A673 (cell line): ENCODE measurements at regions not wholly inside any gene's neighbourhood (a gene's known extent, or its start where the extent isn't known, plus 50 kb on each side); places are given as distances from the start of the nearest gene placed in this dataset.

Source experiments
- BruUV-seq: library from RNA; stranded (reverse); fragments of 400-500 nt; replicated peaks from 2 replicates; lab custom pipeline; 2021; lab: Mats Ljungman, UMichigan
- CTCF ChIA-PET: fragments of 300-600 bp; sonication (Branson Sonifier 250); formaldehyde crosslinking; loops from one replicate; lab custom pipeline; 2022; ENCODE audit warnings: antibody characterized with exemption; lab: Charles Lee
- POLR2A ChIA-PET: fragments of 300-600 bp; sonication (Branson Sonifier 250); formaldehyde crosslinking; loops from one replicate; lab custom pipeline; 2022; ENCODE audit warnings: antibody characterized with exemption; ENCODE audit not compliant: low non-redundant PET; lab: Charles Lee
- DNase-seq: peaks from one replicate; pipeline ENCODE4 v3.0.0-alpha.2; 2015; ENCODE audit warnings: low spot score
- H3K27ac ChIP-seq: fragments of 200-600 bp; sonication (generic); 2 replicates; pipeline ENCODE4 v1.5.1; 2016; ENCODE audit warnings: mixed run types, low read depth, mild to moderate bottlenecking, mixed read lengths, antibody characterized with exemption, low read length; ENCODE audit not compliant: poor library complexity, severe bottlenecking
- H3K27me3 ChIP-seq: fragments of 200-600 bp; sonication (generic); replicated peaks from 2 replicates; pipeline ENCODE4 v1.6.1; 2017; ENCODE audit warnings: mixed run types, low read depth, mild to moderate bottlenecking, mixed read lengths, antibody characterized with exemption, low read length; ENCODE audit not compliant: insufficient read depth, poor library complexity
- H3K36me3 ChIP-seq: fragments of 200-600 bp; sonication (generic); 2 replicates; pipeline ENCODE4 v1.6.1; 2016; ENCODE audit warnings: mixed run types, mild to moderate bottlenecking, mixed read lengths, antibody characterized with exemption, low read length; ENCODE audit not compliant: insufficient read depth, poor library complexity, severe bottlenecking
- H3K4me1 ChIP-seq: fragments of 200-600 bp; sonication (generic); 2 replicates; pipeline ENCODE4 v1.6.1; 2017; ENCODE audit warnings: mixed run types, mild to moderate bottlenecking, mixed read lengths, antibody characterized with exemption, low read length; ENCODE audit not compliant: insufficient read depth, poor library complexity, severe bottlenecking
- H3K4me3 ChIP-seq: fragments of 200-600 bp; sonication (generic); 2 replicates; pipeline ENCODE4 v1.5.1; 2016; ENCODE audit warnings: low read depth, mixed run types, mild to moderate bottlenecking, mixed read lengths, low read length; ENCODE audit not compliant: poor library complexity, severe bottlenecking
- H3K9me3 ChIP-seq: fragments of 200-600 bp; sonication (generic); 2 replicates; pipeline ENCODE4 v1.6.1; 2016; ENCODE audit warnings: mixed run types, low read depth, mild to moderate bottlenecking, mixed read lengths, antibody characterized with exemption, low read length; ENCODE audit not compliant: poor library complexity, severe bottlenecking
- EZH2 ChIP-seq: fragments of 200-600 bp; sonication (generic); IDR thresholded peaks from 2 replicates; pipeline ENCODE4 v1.6.1; 2017; ENCODE audit warnings: borderline replicate concordance, low read depth, mild to moderate bottlenecking, mixed read lengths, antibody characterized with exemption, low read length; ENCODE audit not compliant: poor library complexity, severe bottlenecking
- intact Hi-C: fragments of 100-400 bp; cut with micrococcal nuclease; formaldehyde crosslinking; loops from one replicate; pipeline ENCODE4 v1.10.0; 2022; ENCODE audit not compliant: unreplicated experiment
- TF ChIP-seq, protein P1 (sequence below): fragments of 300-800, 200-600 bp; sonication (generic); conservative IDR thresholded peaks from 2 replicates; pipeline ENCODE4 v1.5.1; 2017; ENCODE audit warnings: low read depth, mild to moderate bottlenecking, antibody characterized with exemption, low read length, moderate library complexity, mixed read lengths

GRCh38 chr2:60175290-60175689 is 378.2 kb downstream of the BCL11A start:
- POLR2A ChIA-PET: no interaction called here

GRCh38 chr2:60174146-60174545 is 379.3 kb downstream of the BCL11A start:
- no peak overlapping the region for H3K4me3 ChIP-seq
- no peak overlapping the region for H3K27ac ChIP-seq
- H3K27me3 ChIP-seq: no peaks in the 10 kb centered on the region
- no peaks in the 10 kb centered on the region for H3K36me3 ChIP-seq
- no peak for DNase-seq
- POLR2A ChIA-PET: no interaction called here
- intact Hi-C loops: no loop called here
- TF ChIP-seq, protein P1, sequence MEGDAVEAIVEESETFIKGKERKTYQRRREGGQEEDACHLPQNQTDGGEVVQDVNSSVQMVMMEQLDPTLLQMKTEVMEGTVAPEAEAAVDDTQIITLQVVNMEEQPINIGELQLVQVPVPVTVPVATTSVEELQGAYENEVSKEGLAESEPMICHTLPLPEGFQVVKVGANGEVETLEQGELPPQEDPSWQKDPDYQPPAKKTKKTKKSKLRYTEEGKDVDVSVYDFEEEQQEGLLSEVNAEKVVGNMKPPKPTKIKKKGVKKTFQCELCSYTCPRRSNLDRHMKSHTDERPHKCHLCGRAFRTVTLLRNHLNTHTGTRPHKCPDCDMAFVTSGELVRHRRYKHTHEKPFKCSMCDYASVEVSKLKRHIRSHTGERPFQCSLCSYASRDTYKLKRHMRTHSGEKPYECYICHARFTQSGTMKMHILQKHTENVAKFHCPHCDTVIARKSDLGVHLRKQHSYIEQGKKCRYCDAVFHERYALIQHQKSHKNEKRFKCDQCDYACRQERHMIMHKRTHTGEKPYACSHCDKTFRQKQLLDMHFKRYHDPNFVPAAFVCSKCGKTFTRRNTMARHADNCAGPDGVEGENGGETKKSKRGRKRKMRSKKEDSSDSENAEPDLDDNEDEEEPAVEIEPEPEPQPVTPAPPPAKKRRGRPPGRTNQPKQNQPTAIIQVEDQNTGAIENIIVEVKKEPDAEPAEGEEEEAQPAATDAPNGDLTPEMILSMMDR: no peak
- no peak for TF ChIP-seq EZH2
- H3K4me1 ChIP-seq: no peaks in the 10 kb centered on the region
- CTCF ChIA-PET: no interaction called here
- no peaks in the 10 kb centered on the region for H3K9me3 ChIP-seq
- no TSS peak for BruUV-seq

More at GRCh38 chr2:60175290-60175689, 378.2 kb downstream of the BCL11A start:
- intact Hi-C loops: no loop called here
- H3K9me3 ChIP-seq: no peaks in the 10 kb centered on the region
- H3K4me3 ChIP-seq: no peak overlapping the region
- H3K27ac ChIP-seq: no peak overlapping the region
- no peaks in the 10 kb centered on the region for H3K27me3 ChIP-seq
- CTCF ChIA-PET: no interaction called here
- H3K36me3 ChIP-seq: no peaks in the 10 kb centered on the region
- TF ChIP-seq, protein P1: no peak
- no peak for TF ChIP-seq EZH2
- BruUV-seq: no TSS peak
- DNase-seq: no peak
- no peaks in the 10 kb centered on the region for H3K4me1 ChIP-seq

DNA sequence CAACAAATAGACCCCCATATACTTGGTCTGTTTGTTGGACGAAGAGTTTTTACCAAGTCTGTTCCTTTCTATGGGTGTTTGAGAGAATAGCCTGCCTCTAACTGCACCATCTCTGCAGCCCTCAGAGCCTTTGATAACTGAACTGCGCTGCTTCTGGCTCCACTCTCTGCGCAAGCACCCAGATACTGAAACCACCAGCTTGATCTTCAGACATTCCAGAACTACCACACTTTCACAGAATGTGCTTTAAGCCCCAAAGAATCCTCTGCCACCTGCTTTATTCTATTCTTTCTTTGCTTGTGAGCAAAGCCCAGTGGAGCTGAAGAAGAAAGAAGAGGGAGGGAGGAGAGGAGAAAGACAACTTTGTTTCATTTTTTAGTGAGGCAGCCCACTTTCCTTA is 380.7 kb downstream of the BCL11A start:
- Histone ChIP-seq H3K27me3 (no peaks in the 10 kb centered on the region), H3K9me3 (no peaks in the 10 kb centered on the region), H3K4me1 (no peaks in the 10 kb centered on the region), H3K36me3 (no peaks in the 10 kb centered on the region), H3K27ac (no peak overlapping the region), H3K4me3 (no peak overlapping the region)
- CTCF ChIA-PET: no interaction called here
- POLR2A ChIA-PET: no interaction called here
- intact Hi-C loops: no loop called here
- TF ChIP-seq, protein P1: no peak
- TF ChIP-seq EZH2: no peak
- no peak for DNase-seq
- no TSS peak for BruUV-seq
